GM12865 (cell line): ENCODE measurements at regions not wholly inside any gene's neighbourhood (a gene's known extent, or its start where the extent isn't known, plus 50 kb on each side); places are given as distances from the start of the nearest gene placed in this dataset.

Source experiments
- DNase-seq: peaks from one replicate; pipeline ENCODE4 v3.0.0; 2010; ENCODE audit warnings: low read depth
- H3K4me3 ChIP-seq: 2 replicates; pipeline ENCODE4 v1.5.1; 2011; ENCODE audit warnings: mild to moderate bottlenecking, low read depth, low read length, control low read depth
- CTCF ChIP-seq: IDR thresholded peaks from 2 replicates; pipeline ENCODE4 v1.5.1; 2011; ENCODE audit warnings: low read length, control low read depth, low read depth, inconsistent platforms; ENCODE audit not compliant: insufficient read depth; ENCODE audit errors: missing control alignments

- no peak for TF ChIP-seq CTCF
- no peak for DNase-seq
- no peak overlapping the region for H3K4me3 ChIP-seq
These were observed 379.8 kb upstream of the LINC00305 start for GRCh38 chr18:64528646-64529045.

- no peak overlapping the region for H3K4me3 ChIP-seq
- TF ChIP-seq CTCF, result no peak
- no peak for DNase-seq
These were observed 370.3 kb upstream of the LINC00305 start for GRCh38 chr18:64519201-64519600.

GRCh38 chr18:64518191-64518590 lies 369.3 kb upstream of the LINC00305 start:
- no peak overlapping the region for H3K4me3 ChIP-seq
- TF ChIP-seq CTCF, result no peak
- DNase-seq, result no peak

- no peak for TF ChIP-seq CTCF
- H3K4me3 ChIP-seq, result no peak overlapping the region
- no peak for DNase-seq
These were observed 364.5 kb upstream of the LINC00305 start for GRCh38 chr18:64513401-64513800.

GRCh38 chr18:64490207-64490606 lies 341.3 kb upstream of the LINC00305 start:
- TF ChIP-seq CTCF, result no peak
- H3K4me3 ChIP-seq, result no peak overlapping the region
- no peak for DNase-seq

GRCh38 chr18:64488698-64489097 lies 339.8 kb upstream of the LINC00305 start:
- no peak overlapping the region for H3K4me3 ChIP-seq
- no peak for DNase-seq
- no peak for TF ChIP-seq CTCF

GRCh38 chr18:64474773-64475172 lies 325.9 kb upstream of the LINC00305 start:
- no peak overlapping the region for H3K4me3 ChIP-seq
- TF ChIP-seq CTCF, result no peak
- DNase-seq, result no peak
